ENCODE measurements at regions not wholly inside any gene's neighbourhood (a gene's known extent, or its start where the extent isn't known, plus 50 kb on each side); places are given as distances from the start of the nearest gene placed in this dataset.
"Not testable (repeated sequence)": the region's sequence is repeated elsewhere in the genome, so short reads cannot be mapped to it uniquely, and the experiment has no call there.

GRCh38 chr7:110420788-110421187 is 670.1 kb upstream of the LRRN3 start:
- DNase-seq, result no peak

GRCh38 chr7:110421490-110422241 is 669.3 kb upstream of the LRRN3 start:
- DNase-seq, result no peak

DNA sequence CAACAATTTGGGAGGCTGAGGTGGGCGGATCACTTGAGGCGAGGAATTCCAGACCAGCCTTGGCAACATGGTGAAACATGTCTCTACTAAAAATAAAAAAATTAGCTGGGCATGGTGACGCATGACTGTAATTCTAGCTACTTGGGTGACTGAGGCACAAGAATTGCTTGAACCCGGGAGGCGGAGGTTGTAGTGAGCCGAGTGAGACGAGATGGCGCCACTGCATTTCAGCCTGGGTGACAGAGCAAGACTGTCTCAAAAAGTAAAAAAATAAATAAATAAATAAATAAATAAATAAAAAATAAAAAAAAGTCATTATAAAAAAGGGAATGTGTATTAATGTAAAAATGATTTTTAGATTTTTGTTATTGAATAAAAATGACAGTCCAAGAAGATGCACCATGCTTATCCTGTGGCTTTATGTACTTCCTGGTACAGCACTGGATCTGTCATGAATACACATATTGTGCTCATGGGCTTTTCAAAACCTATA is 658.8 kb upstream of the LRRN3 start:
- no peak for DNase-seq

DNA sequence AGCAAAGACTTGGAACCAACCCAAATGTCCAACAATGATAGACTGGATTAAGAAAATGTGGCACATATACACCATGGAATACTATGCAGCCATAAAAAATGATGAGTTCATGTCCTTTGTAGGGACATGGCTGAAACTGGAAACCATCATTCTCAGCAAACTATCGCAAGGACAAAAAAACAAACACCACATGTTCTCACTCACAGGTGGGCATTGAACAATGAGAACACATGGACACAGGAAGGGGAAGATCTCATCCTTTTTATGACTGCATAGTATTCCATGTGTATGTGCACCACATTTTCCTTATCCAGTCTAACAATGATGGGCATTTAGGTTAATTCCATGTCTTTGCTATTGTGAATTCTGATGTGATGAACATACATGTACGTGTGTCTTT is 652.0 kb upstream of the LRRN3 start:
- not testable (repeated sequence) for DNase-seq

DNA sequence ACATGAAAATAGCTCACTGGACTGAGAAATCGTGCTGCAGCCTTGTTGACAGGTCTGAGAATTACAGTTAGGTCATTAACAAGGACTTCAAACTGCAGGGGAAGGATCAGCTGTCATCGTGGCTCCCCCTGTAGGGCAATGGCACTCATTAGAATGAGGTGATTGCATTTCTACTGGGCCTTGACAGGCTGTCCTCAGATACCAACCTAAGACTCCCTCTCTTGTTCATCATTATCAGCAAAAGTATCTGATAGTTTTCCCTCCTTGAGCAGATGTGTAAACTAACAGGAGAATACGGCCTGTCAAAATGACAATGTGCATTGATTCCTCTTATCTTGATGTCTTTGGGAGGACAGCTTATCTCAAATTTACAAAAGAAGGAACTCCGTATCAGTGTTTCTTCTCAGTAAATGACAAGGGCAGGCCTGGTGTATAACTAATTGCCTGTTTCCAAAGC is 648.5 kb upstream of the LRRN3 start:
- DNase-seq, result no peak

- no peak for DNase-seq
Measured at GRCh38 chr7:110446658-110447057, 644.3 kb upstream of the LRRN3 start.

DNA sequence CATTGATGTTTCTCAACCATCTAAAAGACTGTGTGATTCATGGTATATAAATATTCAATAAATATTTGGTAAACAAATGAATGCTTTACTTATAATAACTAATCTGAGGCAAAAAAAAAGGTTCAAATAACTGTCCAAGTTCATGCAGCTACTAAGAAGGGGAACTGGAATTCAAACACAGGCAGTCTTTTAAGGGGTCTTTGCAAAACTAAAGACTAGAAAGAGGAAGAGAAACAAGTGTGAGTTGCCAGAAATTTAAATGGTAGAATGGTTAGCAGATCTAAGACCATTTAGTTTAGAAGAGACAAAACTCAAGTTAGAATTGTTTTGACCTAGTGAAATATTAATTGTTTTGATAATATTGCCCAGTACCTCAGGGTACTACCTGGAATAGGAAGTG is 642.0 kb upstream of the LRRN3 start:
- DNase-seq, result no peak

GRCh38 chr7:110454713-110455112 is 636.2 kb upstream of the LRRN3 start:
- DNase-seq, result no peak

- DNase-seq, result no peak
Measured at GRCh38 chr7:110461621-110462020, 629.3 kb upstream of the LRRN3 start.

DNA sequence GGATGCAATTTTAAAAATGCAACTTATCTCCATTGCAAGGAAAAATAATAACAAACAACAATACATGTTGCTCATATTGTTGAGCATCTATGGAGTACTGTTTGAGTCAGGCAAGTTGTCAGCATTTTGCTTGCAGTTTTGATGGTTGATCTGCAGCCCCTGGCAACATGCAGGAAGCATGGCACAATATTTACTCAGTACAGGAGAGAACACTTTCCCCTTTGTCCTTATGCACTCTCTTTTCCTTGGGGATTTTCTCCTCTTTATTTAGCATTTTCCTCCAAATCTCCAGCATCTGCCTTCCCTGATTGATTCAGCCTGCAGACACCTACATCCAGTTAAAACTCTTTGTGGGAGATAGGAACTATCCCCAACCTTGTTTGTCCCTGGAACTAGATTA is 620.5 kb upstream of the LRRN3 start:
- DNase-seq, result no peak

DNA sequence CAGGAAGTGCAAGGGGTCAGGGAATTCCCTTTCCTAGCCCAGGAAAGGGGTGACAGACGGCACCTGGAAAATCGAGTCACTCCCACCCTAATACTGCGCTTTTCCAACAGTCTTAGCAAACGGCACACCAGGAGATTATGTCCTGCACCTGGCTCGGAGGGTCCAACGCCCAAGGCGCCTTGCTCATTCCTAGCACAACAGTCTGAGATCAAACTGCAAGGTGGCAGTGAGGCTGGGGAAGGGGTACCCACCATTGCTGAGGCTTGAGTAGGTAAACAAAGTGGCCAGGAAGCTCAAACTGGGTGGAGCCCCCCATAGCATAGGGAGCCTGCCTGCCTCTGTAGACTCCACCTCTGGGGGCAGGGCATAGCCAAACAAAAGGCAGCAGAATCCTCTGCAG is 618.5 kb upstream of the LRRN3 start:
- not testable (repeated sequence) for DNase-seq

DNA sequence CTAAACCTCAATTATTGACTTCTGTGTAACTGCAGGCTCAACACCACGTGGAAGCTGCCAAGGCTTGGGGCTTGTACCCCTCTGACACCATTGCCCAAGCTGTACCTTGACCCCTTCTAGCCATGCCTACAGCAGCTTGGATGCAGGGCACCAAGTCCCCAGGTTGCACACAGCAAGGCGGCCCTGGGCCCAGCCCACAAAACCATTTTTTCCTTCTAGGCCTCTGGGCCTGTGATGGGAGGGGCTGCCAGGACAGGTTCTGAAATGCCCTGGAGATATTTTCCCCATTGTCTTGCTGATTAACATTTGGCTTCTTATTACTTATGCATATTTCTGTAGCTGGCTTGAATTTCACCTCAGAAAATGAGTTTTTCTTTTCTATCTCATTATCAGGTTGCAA is 610.0 kb upstream of the LRRN3 start:
- no peak for DNase-seq

DNA sequence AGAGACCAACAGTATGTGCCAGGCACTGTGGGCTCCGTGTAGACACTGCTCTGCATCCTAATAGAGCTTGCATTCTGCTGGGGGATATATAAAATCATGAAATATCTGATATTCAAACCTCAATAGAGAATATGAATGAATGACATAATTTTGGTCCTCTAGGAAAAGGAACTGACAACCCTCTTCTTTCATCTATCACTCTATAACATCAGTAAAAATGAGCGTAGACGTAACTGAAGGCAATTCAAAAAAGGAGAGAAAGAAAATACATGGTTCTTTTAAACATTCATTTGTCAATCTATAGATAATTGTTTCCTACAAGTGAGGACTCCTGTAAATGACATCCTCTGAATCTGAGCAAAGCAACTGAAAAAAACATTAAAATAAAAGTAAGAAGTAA is 607.4 kb upstream of the LRRN3 start:
- DNase-seq, result no peak

DNA sequence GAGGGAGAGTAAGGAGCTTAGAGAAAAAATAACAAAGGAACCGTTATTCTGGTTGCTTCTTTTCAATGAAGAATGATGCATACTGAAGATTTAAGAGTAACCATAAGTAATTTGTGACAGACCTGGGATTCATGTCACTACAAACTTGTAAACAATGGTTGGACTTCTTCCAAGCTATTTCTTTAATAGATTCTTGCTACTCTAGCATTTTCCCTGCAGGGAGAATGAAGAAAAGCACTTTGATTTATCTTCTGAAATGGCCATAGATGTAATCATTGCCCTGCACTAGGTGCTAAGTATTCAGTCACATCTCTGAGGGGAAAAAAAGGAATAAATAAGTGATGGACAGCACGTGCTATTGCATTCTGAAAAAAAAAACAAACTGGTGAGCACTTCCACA is 606.6 kb upstream of the LRRN3 start:
- no peak for DNase-seq

GRCh38 chr7:110486549-110486948 is 604.4 kb upstream of the LRRN3 start:
- DNase-seq, result no peak

DNA sequence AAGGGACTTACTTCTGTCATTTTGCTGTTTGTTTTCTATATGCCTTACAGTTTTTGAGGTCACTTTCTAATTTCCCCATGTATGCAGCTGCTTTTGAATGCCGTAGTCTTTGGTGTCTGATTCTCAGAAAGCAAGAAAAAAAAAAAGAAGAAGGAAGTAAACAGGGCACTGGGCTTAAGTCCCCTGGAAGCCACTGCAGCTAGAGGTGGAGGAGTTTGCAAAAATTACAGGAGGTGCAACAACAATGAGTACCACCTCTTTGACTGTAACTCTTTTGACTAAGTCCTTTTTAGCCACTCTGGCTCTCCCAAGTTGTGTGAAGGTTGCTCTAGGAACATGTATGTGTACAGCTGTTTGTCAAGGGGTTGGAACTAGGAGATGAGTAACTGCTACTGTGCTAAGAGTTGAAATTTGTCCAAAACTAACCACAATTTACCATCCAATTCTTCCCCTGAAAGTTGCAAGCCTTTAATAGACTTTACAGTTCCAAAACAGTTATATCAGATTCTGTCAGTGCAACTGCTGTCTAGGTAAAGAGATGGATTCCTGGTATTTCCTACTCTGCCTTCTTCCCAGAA is 588.0 kb upstream of the LRRN3 start:
- DNase-seq, result no peak

DNA sequence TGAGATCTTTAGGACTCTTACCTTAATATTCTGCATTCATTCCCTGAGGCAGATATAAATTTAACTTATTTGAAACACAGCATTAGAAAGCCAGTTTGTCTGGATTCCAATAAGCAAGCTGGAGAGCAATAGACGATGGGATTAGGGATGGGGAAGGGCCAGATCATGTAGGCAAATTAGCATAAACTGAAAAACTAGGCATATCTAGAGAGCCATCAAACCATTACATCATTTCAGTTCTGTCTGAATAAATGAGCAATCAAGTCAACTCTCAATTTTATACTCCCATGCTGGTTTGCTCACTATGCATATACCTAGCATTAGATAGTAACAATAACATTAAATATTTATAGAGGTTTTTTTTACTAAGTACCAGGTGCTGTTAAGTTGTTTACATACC is 583.6 kb upstream of the LRRN3 start:
- DNase-seq, result no peak

DNA sequence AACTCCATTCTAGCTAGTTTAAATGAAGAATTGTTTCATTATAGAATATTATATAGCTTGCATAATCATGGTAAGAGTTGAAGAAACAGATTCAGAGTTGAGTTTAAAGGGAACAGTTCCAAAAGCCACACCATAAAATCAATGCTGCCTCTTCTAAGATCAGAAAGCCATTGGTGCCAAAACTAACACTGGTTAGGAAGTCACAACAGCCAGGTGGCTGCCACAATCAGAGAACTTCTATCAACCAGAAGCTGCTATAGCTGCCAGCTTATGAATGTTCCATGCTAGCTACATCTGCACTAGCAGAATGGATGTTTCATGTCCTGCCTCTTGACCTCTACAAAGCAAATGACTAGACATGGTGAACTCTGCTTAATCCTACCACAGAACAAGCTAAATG is 583.1 kb upstream of the LRRN3 start:
- DNase-seq, result no peak

DNA sequence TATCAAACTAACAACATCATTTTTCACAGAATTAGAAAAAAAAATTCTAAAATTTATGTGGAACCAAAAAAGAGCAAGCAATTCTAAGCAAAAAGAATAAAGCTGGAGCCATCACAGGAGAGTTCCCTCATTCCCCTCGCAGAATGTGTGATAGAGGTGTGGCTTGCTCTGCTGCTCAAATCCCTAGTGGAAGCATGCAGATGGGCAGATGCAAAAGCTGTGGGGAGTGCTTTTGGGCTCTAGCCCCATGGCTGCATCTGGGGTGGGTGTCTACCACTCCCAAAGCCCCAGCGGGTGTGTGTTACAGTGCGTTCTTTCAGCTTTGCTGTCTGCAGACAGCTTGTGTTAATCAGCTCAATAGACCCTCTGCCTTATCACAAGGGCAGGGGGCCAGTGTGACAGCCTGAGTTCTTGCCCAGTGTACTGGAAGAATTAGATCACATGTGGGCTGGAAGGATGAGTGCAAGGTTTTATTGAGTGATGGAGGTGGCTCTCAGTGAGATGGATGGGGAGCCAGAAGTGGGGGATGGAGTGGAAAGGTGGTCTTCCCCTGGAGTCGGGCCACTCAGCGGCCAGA is 575.9 kb upstream of the LRRN3 start:
- not testable (repeated sequence) for DNase-seq

DNA sequence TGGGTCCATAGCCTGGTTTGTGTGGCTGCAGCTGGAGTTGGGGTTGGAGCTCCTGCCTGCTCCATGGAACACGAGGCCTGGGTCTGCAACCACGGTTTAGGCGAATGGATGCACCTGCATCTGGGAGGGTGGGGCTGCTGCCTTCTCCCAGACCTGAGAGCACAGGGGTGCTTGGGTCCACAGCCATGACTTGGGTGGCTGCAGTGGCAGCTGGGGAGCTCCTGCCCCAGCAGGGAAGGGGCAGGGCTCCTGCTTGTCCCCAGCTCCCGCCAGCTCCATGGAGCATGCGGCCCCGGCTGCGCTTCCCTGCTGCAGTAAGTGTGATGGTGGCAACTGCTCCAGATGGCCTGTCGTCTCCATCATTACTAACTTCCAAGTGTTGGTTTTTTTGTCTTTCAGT is 571.1 kb upstream of the LRRN3 start:
- no peak for DNase-seq

- DNase-seq, result no peak
Measured at GRCh38 chr7:110521357-110521911, 569.5 kb upstream of the LRRN3 start.

- no peak for DNase-seq
Measured at GRCh38 chr7:110522061-110522760, 568.7 kb upstream of the LRRN3 start.

DNA sequence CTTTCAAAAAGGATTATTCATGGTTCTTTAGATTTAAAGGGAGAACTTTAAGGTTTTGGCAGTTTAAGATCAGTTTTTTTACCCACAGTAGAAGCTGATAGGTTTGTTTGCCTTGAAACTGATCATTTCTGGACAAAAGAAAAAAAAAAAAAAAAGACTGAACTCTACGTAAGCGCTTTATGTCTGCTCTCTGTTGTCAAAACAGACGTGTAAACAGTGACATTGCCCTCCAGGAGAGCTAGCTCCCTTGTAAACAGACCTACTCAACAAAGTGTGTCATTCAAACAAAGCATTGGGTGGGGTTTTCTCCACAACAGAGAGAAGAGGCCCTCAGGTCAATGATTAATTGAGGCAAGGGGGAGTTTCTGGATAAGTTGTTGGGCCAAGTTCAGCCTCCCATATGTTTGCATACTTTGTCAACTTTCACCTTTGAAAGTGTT is 568.1 kb upstream of the LRRN3 start:
- DNase-seq, result no peak

Measured in NCI-H2107 (cell line).